Astrocyte of the spinal cord (primary cell): ENCODE measurements at regions not wholly inside any gene's neighbourhood (a gene's known extent, or its start where the extent isn't known, plus 50 kb on each side); places are given as distances from the start of the nearest gene placed in this dataset.

Experiments
- DNase-seq: peaks from one replicate; pipeline ENCODE4 v3.0.0; 2011; ENCODE audit warnings: low read depth, low spot score
- H3K4me3 ChIP-seq: 2 replicates; pipeline ENCODE4 v1.5.1; 2011; ENCODE audit warnings: low read depth, mild to moderate bottlenecking, low read length, moderate library complexity
- in situ Hi-C: cut with HindIII; loops from 2 replicates; pipeline ENCODE4 v1.10.0; 2017; ENCODE audit warnings: low sequenced_read_pairs
- TF ChIP-seq, protein P1 (sequence below): IDR thresholded peaks from 2 replicates; pipeline ENCODE4 v1.5.1; 2012; ENCODE audit warnings: low read depth, mild to moderate bottlenecking, low read length, inconsistent platforms

- H3K4me3 ChIP-seq, result no peak overlapping the region
- in situ Hi-C loops, result no loop called here
- TF ChIP-seq, protein P1, sequence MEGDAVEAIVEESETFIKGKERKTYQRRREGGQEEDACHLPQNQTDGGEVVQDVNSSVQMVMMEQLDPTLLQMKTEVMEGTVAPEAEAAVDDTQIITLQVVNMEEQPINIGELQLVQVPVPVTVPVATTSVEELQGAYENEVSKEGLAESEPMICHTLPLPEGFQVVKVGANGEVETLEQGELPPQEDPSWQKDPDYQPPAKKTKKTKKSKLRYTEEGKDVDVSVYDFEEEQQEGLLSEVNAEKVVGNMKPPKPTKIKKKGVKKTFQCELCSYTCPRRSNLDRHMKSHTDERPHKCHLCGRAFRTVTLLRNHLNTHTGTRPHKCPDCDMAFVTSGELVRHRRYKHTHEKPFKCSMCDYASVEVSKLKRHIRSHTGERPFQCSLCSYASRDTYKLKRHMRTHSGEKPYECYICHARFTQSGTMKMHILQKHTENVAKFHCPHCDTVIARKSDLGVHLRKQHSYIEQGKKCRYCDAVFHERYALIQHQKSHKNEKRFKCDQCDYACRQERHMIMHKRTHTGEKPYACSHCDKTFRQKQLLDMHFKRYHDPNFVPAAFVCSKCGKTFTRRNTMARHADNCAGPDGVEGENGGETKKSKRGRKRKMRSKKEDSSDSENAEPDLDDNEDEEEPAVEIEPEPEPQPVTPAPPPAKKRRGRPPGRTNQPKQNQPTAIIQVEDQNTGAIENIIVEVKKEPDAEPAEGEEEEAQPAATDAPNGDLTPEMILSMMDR, result no peak
- DNase-seq, result no peak
Observed at GRCh38 chr1:98002288-98002687, 81.5 kb upstream of the DPYD start.

DNA sequence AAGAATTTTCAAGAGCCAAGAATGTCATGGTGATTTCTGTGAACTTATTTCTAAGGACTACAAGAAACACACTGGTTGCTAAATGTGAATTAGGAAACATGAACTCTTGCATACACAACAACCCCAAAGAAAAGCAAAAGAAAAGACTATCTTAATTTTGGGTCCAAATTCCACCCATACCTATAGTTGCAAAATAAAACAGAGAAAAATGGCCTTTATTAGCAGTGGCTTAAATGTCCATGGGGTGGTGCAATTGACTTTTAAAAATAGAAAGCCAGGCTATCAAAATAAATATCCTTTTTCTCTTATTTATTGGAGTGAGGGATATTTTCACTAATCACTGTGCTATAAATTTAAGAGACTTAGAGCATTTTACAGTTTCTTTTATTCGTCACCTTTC, 80.9 kb upstream of the DPYD start:
- in situ Hi-C loops, result no loop called here
- DNase-seq, result peak; percentile 20
- TF ChIP-seq, protein P1, result peak; percentile 32
- no peak overlapping the region for H3K4me3 ChIP-seq

GRCh38 chr1:97999320-97999719, 78.5 kb upstream of the DPYD start:
- DNase-seq, result peak; percentile 81

GRCh38 chr1:97996880-97997279, 76.0 kb upstream of the DPYD start:
- DNase-seq, result no peak
- TF ChIP-seq, protein P1, result no peak
- in situ Hi-C loops, result no loop called here
- H3K4me3 ChIP-seq, result no peak overlapping the region

More at GRCh38 chr1:97999320-97999719, 78.5 kb upstream of the DPYD start:
- no peak overlapping the region for H3K4me3 ChIP-seq
- in situ Hi-C loops, result no loop called here
- TF ChIP-seq, protein P1, result no peak

DNA sequence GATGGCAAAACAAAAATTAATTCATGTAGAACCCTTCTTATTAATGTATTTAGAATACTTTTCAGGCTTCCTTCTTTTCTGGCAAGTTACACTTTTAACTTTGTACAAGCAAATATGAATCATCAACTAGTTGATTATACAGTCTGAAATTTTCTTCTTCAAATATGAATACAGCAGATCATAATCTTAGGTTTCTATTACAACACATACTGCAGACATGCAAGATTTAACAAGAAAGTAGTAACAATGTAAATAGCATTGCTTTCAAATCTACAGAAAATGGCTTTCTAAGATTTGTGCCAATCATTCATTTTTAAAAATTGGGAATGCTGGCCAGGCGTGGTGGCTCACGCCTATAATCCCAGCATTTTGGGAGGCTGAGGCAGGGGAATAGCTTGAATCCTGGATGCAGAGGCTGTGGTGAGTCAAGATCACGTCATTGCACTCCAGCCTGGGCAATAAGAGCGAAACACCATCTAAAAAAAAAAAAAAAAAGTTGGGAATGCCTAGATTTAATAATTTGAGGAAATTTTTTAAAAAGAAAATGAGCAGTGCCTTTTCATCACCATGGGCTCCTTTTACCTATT, 68.4 kb upstream of the DPYD start:
- in situ Hi-C loops, result no loop called here
- H3K4me3 ChIP-seq, result no peak overlapping the region
- TF ChIP-seq, protein P1, result no peak
- no peak for DNase-seq

GRCh38 chr1:97986041-97987005, 65.5 kb upstream of the DPYD start:
- in situ Hi-C loops, result no loop called here
- DNase-seq, result peak; percentile 28
- H3K4me3 ChIP-seq, result no peak overlapping the region
- TF ChIP-seq, protein P1, result no peak
